PC-3 (cell line): ENCODE measurements at regions not wholly inside any gene's neighbourhood (a gene's known extent, or its start where the extent isn't known, plus 50 kb on each side); places are given as distances from the start of the nearest gene placed in this dataset.

Source experiments
- ATAC-seq: fragments of 200-7000 bp; cut with Tn5 transposase; 2 replicates; pipeline ENCODE4 v1.9.1; 2020; ENCODE audit warnings: mild to moderate bottlenecking, moderate library complexity
- BruUV-seq: library from RNA; stranded (reverse); fragments of 400-500 nt; replicated peaks from 2 replicates; lab custom pipeline; 2021; lab: Mats Ljungman, UMichigan
- CTCF ChIA-PET: fragments of 300-600 bp; sonication (Branson Sonifier 250); formaldehyde crosslinking; loops from one replicate; lab custom pipeline; 2022; ENCODE audit warnings: antibody characterized with exemption; lab: Charles Lee
- POLR2A ChIA-PET: fragments of 300-600 bp; sonication (Branson Sonifier 250); formaldehyde crosslinking; loops from one replicate; lab custom pipeline; 2022; ENCODE audit warnings: antibody characterized with exemption; ENCODE audit not compliant: unreplicated experiment; lab: Charles Lee
- DNase-seq: peaks from one replicate; pipeline ENCODE4 v3.0.0-alpha.2; 2015
- H2AFZ ChIP-seq: fragments of 300-600 bp; sonication (generic); 2 replicates; pipeline ENCODE4 v1.6.0; 2016; ENCODE audit warnings: antibody characterized with exemption, low read length
- H3F3A ChIP-seq: fragments of 300-600 bp; sonication (generic); one replicate; pipeline ENCODE4 v1.6.0; 2017; ENCODE audit warnings: antibody characterized with exemption, low read length, control low read depth, mild to moderate bottlenecking; ENCODE audit not compliant: unreplicated experiment
- H3K27ac ChIP-seq: fragments of 300-600 bp; sonication (generic); 2 replicates; pipeline ENCODE4 v1.5.1; 2016; ENCODE audit warnings: mild to moderate bottlenecking, low read length
- H3K27me3 ChIP-seq: fragments of 300-600 bp; sonication (generic); 2 replicates; pipeline ENCODE4 v1.6.1; 2016; ENCODE audit warnings: low read length, mixed read lengths
- H3K36me3 ChIP-seq: fragments of 300-600 bp; sonication (generic); 2 replicates; pipeline ENCODE4 v1.6.1; 2016; ENCODE audit warnings: low read depth, mixed run types, low read length, mixed read lengths
- H3K4me1 ChIP-seq: fragments of 300-600 bp; sonication (generic); 2 replicates; pipeline ENCODE4 v1.5.1; 2016; ENCODE audit warnings: low read length; ENCODE audit not compliant: insufficient read depth
- H3K4me2 ChIP-seq: fragments of 300-600 bp; sonication (generic); 2 replicates; pipeline ENCODE4 v1.6.0; 2016; ENCODE audit warnings: low read length
- H3K4me3 ChIP-seq: fragments of 300-600 bp; sonication (generic); 2 replicates; pipeline ENCODE4 v1.5.1; 2016; ENCODE audit warnings: mild to moderate bottlenecking, low read length, mixed read lengths
- H3K79me2 ChIP-seq: fragments of 300-600 bp; sonication (generic); 2 replicates; pipeline ENCODE4 v1.6.1; 2017; ENCODE audit warnings: low read length, mixed read lengths
- H3K9ac ChIP-seq: fragments of 300-600 bp; sonication (generic); 2 replicates; pipeline ENCODE4 v1.6.0; 2016; ENCODE audit warnings: mild to moderate bottlenecking, low read length
- H3K9me2 ChIP-seq: fragments of 300-600 bp; sonication (generic); replicated peaks from 2 replicates; pipeline ENCODE4 v1.6.1; 2016; ENCODE audit warnings: mixed run types, low read length, mixed read lengths
- H3K9me3 ChIP-seq: fragments of 300-600 bp; sonication (generic); 2 replicates; pipeline ENCODE4 v1.6.1; 2016; ENCODE audit warnings: low read length, mixed read lengths
- H4K20me1 ChIP-seq: fragments of 300-600 bp; sonication (generic); 2 replicates; pipeline ENCODE4 v1.6.1; 2016; ENCODE audit warnings: low read length, mixed read lengths
- EZH2 ChIP-seq: fragments of 300-600 bp; sonication (generic); IDR thresholded peaks from one replicate; pipeline ENCODE4 v1.6.1; 2017; ENCODE audit warnings: antibody characterized with exemption, mild to moderate bottlenecking, low read length; ENCODE audit not compliant: unreplicated experiment
- EZH2phosphoT487 ChIP-seq: fragments of 300-600 bp; sonication (generic); IDR thresholded peaks from 2 replicates; pipeline ENCODE4 v1.6.1; 2018; ENCODE audit warnings: mild to moderate bottlenecking, antibody characterized with exemption, low read length, borderline replicate concordance
- intact Hi-C: fragments of 100-400 bp; cut with micrococcal nuclease; formaldehyde crosslinking; loops from 2 replicates; pipeline ENCODE4 v1.9.0; 2023
- TF ChIP-seq, protein P1 (sequence below): fragments of 300-600 bp; sonication (generic); conservative IDR thresholded peaks from 2 replicates; pipeline ENCODE4 v1.5.1; 2017; ENCODE audit warnings: antibody characterized with exemption, low read depth, mild to moderate bottlenecking, low read length

DNA sequence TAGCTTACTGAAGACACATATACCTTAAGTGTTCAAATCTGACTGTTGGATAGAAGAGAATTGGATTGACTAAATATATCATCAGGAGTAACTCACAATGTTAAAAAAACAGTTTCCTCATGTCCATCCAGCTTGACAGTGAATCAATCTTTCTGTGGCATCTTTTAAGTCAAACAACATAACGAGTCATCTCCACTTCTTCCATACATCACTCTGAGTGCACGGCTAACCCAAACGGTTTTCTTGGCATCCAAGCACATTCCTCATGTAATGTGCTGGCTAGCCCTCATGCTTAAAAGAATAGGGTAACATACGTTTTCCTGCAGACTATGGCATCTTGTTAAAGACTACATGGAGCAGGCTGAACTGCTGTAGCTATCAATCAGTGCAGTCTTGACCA, 291.5 kb upstream of the TRPC7 start:
- CTCF ChIA-PET = interaction anchor here (0.7 kb wide), 1 partner anchor 29 kb away, joined by 3 read pairs; no protein-coding TSS in a partner anchor
- TF ChIP-seq EZH2phosphoT487 (no peak), EZH2 (no peak)
- TF ChIP-seq, protein P1, sequence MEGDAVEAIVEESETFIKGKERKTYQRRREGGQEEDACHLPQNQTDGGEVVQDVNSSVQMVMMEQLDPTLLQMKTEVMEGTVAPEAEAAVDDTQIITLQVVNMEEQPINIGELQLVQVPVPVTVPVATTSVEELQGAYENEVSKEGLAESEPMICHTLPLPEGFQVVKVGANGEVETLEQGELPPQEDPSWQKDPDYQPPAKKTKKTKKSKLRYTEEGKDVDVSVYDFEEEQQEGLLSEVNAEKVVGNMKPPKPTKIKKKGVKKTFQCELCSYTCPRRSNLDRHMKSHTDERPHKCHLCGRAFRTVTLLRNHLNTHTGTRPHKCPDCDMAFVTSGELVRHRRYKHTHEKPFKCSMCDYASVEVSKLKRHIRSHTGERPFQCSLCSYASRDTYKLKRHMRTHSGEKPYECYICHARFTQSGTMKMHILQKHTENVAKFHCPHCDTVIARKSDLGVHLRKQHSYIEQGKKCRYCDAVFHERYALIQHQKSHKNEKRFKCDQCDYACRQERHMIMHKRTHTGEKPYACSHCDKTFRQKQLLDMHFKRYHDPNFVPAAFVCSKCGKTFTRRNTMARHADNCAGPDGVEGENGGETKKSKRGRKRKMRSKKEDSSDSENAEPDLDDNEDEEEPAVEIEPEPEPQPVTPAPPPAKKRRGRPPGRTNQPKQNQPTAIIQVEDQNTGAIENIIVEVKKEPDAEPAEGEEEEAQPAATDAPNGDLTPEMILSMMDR = no peak

DNA sequence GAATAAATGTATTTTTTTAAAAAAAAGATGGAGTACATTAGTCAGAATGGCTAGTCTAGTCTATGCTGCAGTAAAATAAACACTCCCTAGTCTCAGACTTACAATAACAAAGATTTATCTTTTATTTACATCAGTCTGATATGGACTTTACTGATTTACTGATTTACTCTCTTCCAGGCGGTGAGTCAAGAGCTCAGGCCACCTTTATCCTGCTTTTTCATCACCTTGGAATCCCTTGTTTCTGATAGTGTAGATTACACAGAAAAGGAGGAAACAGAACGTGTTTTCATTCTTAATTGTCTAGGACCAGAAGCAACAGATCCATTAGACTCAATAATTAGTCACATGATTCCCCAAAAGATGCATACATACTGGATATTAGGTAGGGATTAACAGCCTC, 290.1 kb upstream of the TRPC7 start:
- ATAC-seq = peak; percentile 71
- POLR2A ChIA-PET = no interaction called here
- H3K79me2 ChIP-seq = no peaks in the 10 kb centered on the region
- H2AFZ ChIP-seq = no peak overlapping the region
- H3K4me2 ChIP-seq = peak overlapping the region; percentile 44; the same call in 1 of the 2 replicates
- H3K4me1 ChIP-seq = peaks cover 21% of the 10 kb centered on the region
- no peaks in the 10 kb centered on the region for H3K27me3 ChIP-seq
- H3K4me3 ChIP-seq = no peak overlapping the region
- no peak overlapping the region for H3K9ac ChIP-seq
- H3K9me2 ChIP-seq = no peaks in the 10 kb centered on the region
- intact Hi-C loops = no loop called here
- no peaks in the 10 kb centered on the region for H3K36me3 ChIP-seq
- CTCF ChIA-PET = no interaction called here
- TF ChIP-seq, protein P1 = no peak
- TF ChIP-seq EZH2phosphoT487 (no peak), EZH2 (no peak)
- no peaks in the 10 kb centered on the region for H3F3A ChIP-seq
- peak; percentile 78 for DNase-seq
- no peaks in the 10 kb centered on the region for H4K20me1 ChIP-seq
- no peaks in the 10 kb centered on the region for H3K9me3 ChIP-seq
- H3K27ac ChIP-seq = no peak overlapping the region
- no TSS peak for BruUV-seq

More for the DNA sequence above, 291.5 kb upstream of the TRPC7 start:
- peaks cover 21% of the 10 kb centered on the region for H3K4me1 ChIP-seq
- ATAC-seq (peak; percentile 15; the same call in 1 of the 2 replicates), DNase-seq (peak; percentile 73)
- H3K27ac ChIP-seq = no peak overlapping the region
- H3F3A ChIP-seq = no peaks in the 10 kb centered on the region
- no peaks in the 10 kb centered on the region for H3K9me2 ChIP-seq
- BruUV-seq = no TSS peak
- intact Hi-C loops = no loop called here
- no peaks in the 10 kb centered on the region for H3K9me3 ChIP-seq
- H2AFZ ChIP-seq = no peak overlapping the region
- H3K36me3 ChIP-seq = no peaks in the 10 kb centered on the region
- H3K4me3 ChIP-seq = no peak overlapping the region
- no peaks in the 10 kb centered on the region for H4K20me1 ChIP-seq
- POLR2A ChIA-PET = no interaction called here
- no peaks in the 10 kb centered on the region for H3K79me2 ChIP-seq
- H3K9ac ChIP-seq = no peak overlapping the region
- no peaks in the 10 kb centered on the region for H3K27me3 ChIP-seq
- H3K4me2 ChIP-seq = no peak overlapping the region

DNA sequence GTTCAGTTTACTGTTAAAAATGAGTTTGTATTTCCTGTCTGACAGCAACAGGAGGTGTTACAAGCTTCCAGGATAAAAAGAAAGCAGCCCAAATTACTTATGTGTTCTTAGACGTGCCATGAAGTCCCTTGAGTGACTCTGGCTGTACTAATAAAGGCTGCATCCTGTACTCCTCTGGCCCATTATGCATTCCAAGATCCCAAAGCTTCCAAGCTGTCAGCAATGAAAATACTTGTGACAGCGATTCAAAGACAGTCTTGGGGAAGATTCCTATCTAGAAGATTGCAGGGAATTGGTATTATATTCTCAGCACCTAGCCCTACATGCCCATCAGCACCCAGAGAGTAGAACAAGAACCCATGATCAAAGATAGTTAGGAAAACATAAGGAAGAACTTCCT, 281.6 kb upstream of the TRPC7 start:
- Histone ChIP-seq H4K20me1 (no peaks in the 10 kb centered on the region), H3K27ac (no peak overlapping the region), H3K4me3 (no peak overlapping the region), H3F3A (no peaks in the 10 kb centered on the region), H3K27me3 (no peaks in the 10 kb centered on the region), H3K36me3 (no peaks in the 10 kb centered on the region), H3K9me3 (no peaks in the 10 kb centered on the region), H3K79me2 (no peaks in the 10 kb centered on the region), H2AFZ (no peak overlapping the region), H3K4me1 (no peaks in the 10 kb centered on the region), H3K4me2 (no peak overlapping the region), H3K9ac (no peak overlapping the region), H3K9me2 (no peaks in the 10 kb centered on the region)
- ATAC-seq (no peak), DNase-seq (no peak)
- BruUV-seq = no TSS peak
- TF ChIP-seq, protein P1 = no peak
- no peak for TF ChIP-seq EZH2
- TF ChIP-seq EZH2phosphoT487 = no peak
- ChIA-PET CTCF (no interaction called here), POLR2A (no interaction called here)
- intact Hi-C loops = no loop called here
